Cardiac fibroblast (primary cell): ENCODE measurements at regions not wholly inside any gene's neighbourhood (a gene's known extent, or its start where the extent isn't known, plus 50 kb on each side); places are given as distances from the start of the nearest gene placed in this dataset.
"Not testable (repeated sequence)": the region's sequence is repeated elsewhere in the genome, so short reads cannot be mapped to it uniquely, and the experiment has no call there.

Source experiments
- DNase-seq, 2 donors: peaks; one replicate each; pipeline versions ENCODE4 v3.0.0 to v3.0.0-alpha.2; 2010; ENCODE audit warnings: low read depth in 2 of 2
- H3K4me3 ChIP-seq, 2 donors: replicated peaks in 1 of 2; 1 replicate in 1 of 2; 2 replicates in 1 of 2; pipeline ENCODE4 v1.5.1; 2011; ENCODE audit warnings: low read depth in 2 of 2, low read length in 2 of 2, mild to moderate bottlenecking in 2 of 2, moderate library complexity in 1 of 2
- TF ChIP-seq, protein P1 (sequence below): IDR thresholded peaks from one replicate; pipeline ENCODE4 v1.5.1; 2011; ENCODE audit warnings: low read depth, mild to moderate bottlenecking, low read length, inconsistent platforms

DNA sequence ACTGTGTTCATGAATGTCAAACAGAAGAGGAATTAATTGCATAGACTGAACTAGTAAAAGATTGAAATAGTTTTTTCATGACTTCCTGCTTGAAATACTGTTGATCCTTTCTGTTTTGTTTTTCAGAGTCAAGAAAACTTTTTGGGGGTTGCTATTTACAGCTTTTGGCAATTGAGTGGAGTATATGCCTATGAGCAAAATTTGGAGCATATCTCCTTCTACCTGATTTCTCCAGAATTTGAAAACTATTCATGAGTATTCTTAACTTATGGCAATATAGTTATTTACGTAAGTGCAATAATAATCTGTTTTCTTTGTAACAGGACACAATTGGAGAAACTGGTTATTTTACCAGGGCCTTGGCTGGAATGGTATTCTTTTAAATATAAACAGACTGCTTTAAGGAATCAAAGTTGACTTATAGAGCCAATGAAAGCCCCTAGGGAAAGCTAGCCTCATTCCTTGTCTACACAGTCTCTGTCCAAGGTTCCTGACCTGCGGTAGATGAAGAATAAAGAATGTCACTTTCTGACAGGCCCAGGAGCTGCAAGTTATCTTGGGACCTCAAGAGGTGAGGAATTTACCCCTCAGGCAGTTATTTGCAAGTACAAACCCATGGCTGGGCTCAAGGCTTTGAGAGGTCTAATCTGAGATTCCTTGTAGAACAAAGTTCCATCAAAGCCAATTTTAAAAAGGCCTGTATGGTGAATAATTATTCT is 193.5 kb upstream of the NDUFV2 start:
- TF ChIP-seq, protein P1, sequence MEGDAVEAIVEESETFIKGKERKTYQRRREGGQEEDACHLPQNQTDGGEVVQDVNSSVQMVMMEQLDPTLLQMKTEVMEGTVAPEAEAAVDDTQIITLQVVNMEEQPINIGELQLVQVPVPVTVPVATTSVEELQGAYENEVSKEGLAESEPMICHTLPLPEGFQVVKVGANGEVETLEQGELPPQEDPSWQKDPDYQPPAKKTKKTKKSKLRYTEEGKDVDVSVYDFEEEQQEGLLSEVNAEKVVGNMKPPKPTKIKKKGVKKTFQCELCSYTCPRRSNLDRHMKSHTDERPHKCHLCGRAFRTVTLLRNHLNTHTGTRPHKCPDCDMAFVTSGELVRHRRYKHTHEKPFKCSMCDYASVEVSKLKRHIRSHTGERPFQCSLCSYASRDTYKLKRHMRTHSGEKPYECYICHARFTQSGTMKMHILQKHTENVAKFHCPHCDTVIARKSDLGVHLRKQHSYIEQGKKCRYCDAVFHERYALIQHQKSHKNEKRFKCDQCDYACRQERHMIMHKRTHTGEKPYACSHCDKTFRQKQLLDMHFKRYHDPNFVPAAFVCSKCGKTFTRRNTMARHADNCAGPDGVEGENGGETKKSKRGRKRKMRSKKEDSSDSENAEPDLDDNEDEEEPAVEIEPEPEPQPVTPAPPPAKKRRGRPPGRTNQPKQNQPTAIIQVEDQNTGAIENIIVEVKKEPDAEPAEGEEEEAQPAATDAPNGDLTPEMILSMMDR: no peak
- DNase-seq: no peak
- H3K4me3 ChIP-seq: no peak overlapping the region

DNA sequence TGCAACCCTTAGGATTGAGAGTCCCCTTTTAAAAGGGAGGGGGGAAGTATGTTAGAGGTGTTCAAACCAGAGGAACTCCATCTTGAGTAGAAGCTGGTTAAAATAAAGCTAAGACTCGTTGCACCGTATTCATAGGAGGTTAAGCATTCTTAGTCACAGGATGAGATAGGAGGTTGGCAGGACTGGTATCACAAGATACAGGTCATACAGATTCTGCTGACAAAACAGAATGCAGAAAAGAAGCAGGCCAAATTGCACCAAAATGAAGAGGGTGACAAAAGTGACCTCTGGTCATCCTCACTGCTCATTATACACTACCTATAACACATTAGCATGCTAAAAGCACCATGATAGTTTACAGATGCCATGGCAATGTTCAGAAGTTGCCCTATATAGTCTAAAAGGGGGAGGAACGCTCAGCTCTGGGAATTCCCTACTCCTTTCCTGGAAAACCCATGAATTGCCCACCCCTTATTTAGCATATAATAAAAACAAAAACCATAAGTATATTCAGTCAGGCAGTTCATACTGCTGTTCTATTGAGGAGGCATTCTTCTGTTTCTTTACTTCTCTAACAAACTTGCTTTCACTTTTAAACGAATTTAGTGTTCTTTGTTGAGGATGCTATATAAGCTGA is 192.2 kb upstream of the NDUFV2 start:
- no peak overlapping the region for H3K4me3 ChIP-seq
- TF ChIP-seq, protein P1: no peak
- no peak for DNase-seq

DNA sequence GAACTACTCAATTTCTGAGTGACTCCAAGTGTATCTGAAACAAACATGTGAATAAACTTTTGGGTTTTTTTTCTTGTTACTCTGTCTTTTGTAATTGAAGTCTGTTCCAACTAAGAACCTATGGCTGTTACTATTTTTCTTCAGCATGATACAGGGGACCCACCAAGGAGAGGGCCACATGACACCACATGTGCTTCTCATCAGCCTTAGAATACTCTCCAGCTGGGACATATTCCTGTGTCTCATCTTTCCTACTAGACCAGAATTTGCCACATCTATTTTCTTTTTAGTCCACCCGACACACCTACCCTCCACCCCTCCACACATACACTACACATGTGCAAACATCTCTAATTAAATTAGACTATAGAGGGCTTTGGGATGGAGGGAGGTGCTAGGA is 191.7 kb upstream of the NDUFV2 start:
- DNase-seq: no peak
- H3K4me3 ChIP-seq: no peak overlapping the region
- TF ChIP-seq, protein P1: no peak

DNA sequence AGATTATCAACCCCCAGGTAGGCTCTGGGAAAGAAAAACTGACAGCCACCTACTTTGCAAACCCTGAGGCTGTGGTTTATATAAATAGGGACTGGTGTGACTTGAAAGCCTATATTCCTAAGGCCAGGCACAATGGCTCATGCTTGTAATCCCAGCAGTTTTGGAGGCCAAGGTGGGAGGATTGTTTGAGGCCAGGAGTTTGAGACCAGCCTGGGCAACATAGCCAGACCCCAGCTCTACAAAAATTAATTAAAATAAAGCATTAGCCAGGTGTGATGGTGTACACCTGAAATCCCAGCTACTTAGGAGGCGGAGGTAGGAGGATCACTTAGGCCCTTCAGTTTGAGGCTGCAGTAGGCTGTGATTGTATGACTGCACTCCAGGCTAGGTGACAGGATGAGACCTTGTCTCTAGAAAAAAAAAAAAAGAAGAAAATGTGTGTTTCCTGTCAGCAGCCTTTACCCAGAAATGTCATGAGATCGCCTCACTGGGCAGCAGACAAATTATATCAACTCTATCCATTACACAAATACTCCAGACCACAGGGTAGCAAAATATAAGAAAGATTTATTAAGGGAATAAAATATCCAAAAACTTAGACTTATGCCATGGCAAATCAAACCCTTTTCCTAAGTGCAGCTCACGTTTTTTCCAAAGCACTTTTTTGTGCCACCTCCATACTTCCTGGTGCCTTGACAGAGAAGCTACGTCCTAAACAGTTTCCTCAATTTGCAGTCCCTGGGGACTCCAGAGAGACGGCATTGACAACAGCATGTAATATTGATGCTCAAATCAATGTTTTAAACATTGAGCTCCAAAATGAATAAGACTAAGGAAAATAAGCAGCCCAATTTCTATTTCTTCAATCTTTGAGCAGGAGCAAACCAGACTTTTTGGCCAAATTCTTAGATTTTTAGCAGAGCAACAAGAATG is 190.8 kb upstream of the NDUFV2 start:
- no peak for DNase-seq
- TF ChIP-seq, protein P1: no peak
- no peak overlapping the region for H3K4me3 ChIP-seq

DNA sequence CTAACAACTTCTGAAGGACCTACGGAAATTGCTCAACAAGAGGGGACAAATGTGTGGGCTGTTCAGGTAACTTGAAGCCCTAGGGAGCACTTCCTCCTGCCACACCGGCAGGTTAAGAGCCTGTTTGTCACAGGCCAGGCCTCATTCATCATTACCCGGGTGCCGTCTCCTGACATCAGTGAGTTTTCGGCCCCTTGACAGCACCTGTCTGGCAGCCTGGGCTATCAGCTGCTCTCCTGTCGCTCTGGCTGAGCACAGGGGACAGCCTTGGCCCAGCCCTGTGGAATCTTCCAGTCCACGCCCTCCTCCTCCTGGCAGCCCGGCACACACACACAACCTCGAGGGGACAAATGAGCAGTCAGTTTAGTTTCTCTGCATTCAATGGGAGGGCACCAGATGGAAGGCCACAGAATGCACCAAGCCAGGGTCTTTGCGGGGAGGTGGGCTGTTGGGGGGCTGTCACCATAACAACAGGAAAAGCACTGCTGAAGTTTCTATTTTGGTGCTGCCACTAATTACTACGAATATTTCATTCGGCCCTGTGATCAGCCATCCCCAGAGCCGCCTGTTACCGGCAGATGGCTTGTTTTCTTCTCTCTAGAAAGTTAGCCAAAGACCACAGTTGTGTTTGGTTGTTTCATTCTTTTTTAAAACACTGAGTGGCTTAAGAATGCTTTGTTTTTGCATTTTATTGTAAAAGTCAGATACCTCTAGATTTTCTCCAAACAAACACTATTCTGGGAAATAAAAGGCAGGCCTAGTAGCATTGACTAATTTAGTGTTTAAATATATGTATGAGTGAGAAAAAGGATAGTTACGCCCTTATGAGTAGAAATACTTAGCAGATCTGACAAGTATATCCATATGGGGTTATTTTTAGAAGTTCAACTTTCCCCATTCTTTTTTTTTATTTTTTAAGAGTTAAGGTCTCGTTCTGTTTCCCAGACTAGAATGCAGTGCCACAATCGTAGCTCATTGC is 189.9 kb upstream of the NDUFV2 start:
- TF ChIP-seq, protein P1: no peak
- no peak overlapping the region for H3K4me3 ChIP-seq
- DNase-seq: no peak

DNA sequence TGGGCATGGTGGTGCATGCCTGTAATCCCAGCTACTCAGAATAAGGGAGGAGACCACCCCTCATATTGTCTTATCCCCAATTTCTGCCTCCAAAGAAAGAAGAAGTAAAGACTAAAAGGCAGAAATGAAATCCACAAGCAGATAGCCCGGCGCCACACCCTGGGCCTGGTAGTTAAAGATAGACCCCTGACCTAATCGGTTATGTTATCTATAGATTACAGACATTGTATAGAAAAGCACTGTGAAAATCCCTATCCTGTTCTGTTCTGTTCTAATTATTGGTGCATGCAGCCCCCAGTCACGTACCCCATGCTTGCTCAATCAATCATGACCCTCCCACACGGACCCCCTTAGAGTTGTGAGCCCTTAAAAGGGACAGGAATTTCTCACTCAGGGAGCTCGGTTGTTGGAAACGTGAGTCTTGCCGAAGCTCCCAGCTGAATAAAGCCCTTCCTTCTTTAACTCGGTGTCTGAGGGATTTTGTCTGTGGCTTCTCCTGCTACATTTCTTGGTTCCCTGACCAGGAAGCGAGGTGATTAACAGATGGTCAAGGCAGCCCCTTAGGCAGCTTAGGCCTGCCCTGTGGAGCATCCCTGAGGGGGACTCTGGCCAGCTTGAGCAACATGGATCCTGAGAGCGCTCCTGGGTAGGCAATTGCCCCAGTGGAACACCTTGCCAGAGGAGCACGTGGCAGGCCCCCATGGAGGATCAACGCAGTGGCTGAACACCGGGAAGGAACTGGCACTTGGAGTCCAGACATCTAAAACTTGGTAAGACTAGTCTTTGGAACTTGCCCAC is 188.7 kb upstream of the NDUFV2 start:
- not testable (repeated sequence) for DNase-seq, H3K4me3 ChIP-seq

DNA sequence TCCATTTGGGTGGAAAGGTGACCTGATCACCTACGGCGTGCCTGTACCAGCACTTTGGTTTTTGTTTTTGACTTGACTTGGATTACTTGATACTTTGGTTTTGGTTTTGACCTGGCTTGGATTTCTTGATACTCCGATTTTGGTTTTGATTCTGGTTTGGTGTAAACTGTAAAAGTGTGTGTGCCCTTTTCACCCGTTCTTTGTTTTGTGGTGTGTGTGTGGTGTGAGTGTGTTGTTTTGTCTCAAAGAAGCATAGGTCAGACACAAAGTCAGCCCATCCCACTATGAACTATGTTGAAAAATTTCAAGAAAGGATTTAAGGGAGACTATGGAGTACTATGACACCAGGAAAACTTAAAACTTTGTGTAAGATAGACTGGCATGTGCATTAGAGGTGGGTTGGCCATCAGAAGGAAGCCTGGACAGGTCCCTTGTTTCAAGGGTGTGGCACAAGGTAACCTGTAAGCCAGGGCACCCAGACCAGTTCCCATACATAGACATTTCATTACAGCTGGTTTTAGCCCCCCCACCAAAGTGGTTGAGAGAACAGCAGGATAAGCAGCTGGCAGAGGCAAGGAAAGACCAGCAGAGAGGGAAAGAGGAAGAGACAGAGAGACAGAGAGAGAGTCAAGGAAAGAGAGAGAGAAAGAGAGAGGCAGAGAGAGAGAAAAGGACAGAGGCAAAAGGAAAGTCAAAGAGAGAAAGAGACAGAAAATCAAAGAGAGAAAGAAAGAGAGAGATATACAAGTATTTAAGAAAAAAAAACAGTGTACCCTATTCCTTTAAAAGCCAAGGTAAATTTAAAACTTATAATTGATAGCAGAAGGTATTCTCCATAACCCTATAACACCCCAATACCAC is 187.9 kb upstream of the NDUFV2 start:
- DNase-seq: not testable (repeated sequence)

DNA sequence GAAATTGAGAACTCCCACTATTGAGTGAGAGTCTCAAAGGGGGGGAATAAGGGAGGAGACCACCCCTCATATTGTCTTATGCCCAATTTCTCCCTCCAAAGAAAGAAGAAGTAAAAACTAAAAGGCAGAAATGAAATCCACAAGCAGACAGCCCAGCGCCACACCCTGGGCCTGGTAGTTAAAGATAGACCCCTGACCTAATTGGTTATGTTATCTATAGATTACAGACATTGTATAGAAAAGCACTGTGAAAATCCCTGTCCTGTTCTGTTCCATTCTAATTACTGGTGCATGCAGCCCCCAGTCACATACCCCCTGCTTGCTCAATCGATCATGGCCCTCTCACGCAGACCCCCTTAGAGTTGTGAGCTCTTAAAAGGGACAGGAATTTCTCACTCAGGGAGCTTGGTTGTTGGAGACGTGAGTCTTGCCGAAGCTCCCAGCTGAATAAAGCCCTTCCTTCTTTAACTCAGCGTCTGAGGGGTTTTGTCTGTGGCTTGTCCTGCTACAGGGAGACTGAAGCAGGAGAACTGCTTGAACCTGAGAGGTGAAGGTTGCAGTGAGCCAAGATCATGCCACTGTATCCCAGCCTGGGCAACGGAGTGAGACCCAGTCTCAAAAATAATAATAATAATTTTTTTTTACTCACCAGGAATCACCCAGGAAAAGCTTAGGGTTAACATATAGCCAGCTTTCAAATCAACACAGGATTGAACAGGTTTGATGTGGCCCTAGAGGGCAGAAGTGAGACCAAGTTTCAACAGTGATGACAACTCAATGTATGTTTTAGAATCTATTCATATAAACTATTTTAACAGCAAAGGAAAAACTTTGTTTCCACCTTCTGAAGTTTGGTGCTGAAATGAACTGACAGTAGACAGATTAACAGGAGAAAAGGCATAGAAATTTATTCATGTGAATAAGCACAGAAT is 181.4 kb upstream of the NDUFV2 start:
- not testable (repeated sequence) for H3K4me3 ChIP-seq
- peak in 1 of 2 donors; percentile 14 for DNase-seq

More for the DNA sequence above, 187.9 kb upstream of the NDUFV2 start:
- not testable (repeated sequence) for H3K4me3 ChIP-seq
